ENCODE measurements at regions not wholly inside any gene's neighbourhood (a gene's known extent, or its start where the extent isn't known, plus 50 kb on each side); places are given as distances from the start of the nearest gene placed in this dataset.

GRCh38 chr14:34227834-34228649 lies 234.0 kb downstream of the SPTSSA start:
- H4K20me1 ChIP-seq (ENCODE audit: insufficient read depth, low read length): no peaks in the 10 kb centered on the region
- H3K36me3 ChIP-seq (replicated peaks in 1 of 2; ENCODE audit: control insufficient read depth in 1 of 2, insufficient read depth in 2 of 2, low read length in 2 of 2): no peaks in the 10 kb centered on the region
- ChIA-PET CTCF (ENCODE audit: low intra/inter-chr PET ratio, low total read pairs) (interaction anchor here (0.7 to 3.9 kb wide), 9 partner anchors 129 to 1652 kb away, joined by 3 to 63 read pairs (median 5); no protein-coding TSS in a partner anchor), POLR2A (no interaction called here)
- H3K9ac ChIP-seq (ENCODE audit: insufficient read depth, low read depth, low read length): no peak overlapping the region
- H3K27ac ChIP-seq (ENCODE audit: extremely low read length, insufficient read depth, low read length): no peak overlapping the region
- WGBS (ENCODE audit: low lambda C conversion rate): 31% methylated on average over 22 of the region's 22 CpGs
- intact Hi-C loops (cut with micrococcal nuclease; ENCODE audit: unreplicated experiment) (loop anchor here (1.0 to 5.0 kb wide), 9 partner anchors 89 to 1652 kb away; no protein-coding TSS in a partner anchor), in situ Hi-C loops (cut with HindIII; ENCODE audit: extremely low pct_ligation_motif_present, low pct_unique_long_range_greater_than_20kb) (loop anchor here (5.0 kb wide), 2 partner anchors 91 to 391 kb away; no protein-coding TSS in a partner anchor)
- peak overlapping the region; percentile 7; the same call in 1 of the 2 replicates for H3K4me2 ChIP-seq (ENCODE audit: low read depth, low read length)
- no peak overlapping the region for H3K4me3 ChIP-seq (replicated peaks in 1 of 3; ENCODE audit: insufficient read depth in 1 of 3, low read depth in 2 of 3, low read length in 3 of 3)
- FAIRE-seq (peak; percentile 99), DNase-seq (ENCODE audit: low spot score) (peak; percentile 72), ATAC-seq (peak; percentile 99)
- peaks cover 0 to 5% of the 10 kb centered on the region in 2 experiments; a peak in 1 of 5 replicates for H3K27me3 ChIP-seq (ENCODE audit: control insufficient read depth in 1 of 2, insufficient read depth in 2 of 2, low read length in 2 of 2)
- no TSS peak for BruUV-seq (replicated peaks)
- peak overlapping the region; percentile 48 for H2AFZ ChIP-seq (ENCODE audit: low read length)
- H3K79me2 ChIP-seq (ENCODE audit: insufficient read depth, low read length): no peaks in the 10 kb centered on the region
- peaks cover 8% of the 10 kb centered on the region; the same call in 1 of the 2 replicates for H3K4me1 ChIP-seq (ENCODE audit: insufficient read depth, low read length)
- no peaks in the 10 kb centered on the region for H3K9me3 ChIP-seq (ENCODE audit: low read length)
- TF ChIP-seq AGO1 (IDR thresholded peaks at IDR 0.05; ENCODE audit: low read depth, low read length, poor library complexity, severe bottlenecking): no peak
- peak; percentile 98 for TF ChIP-seq CTCF (CRISPR knock-in tag; IDR thresholded peaks at IDR 0.05)
- TF ChIP-seq CBX1 (IDR thresholded peaks at IDR 0.05; ENCODE audit: low read depth): no peak
- peak; percentile 30; the same call in 1 of the 2 replicates for TF ChIP-seq ZNF350 (CRISPR knock-in tag; IDR thresholded peaks at IDR 0.05; ENCODE audit: borderline replicate concordance, low read depth)
- no peak for TF ChIP-seq ZNF496 (CRISPR knock-in tag; IDR thresholded peaks at IDR 0.05; ENCODE audit: insufficient replicate concordance)
- no peak for TF ChIP-seq TBX3 (IDR thresholded peaks at IDR 0.05; ENCODE audit: borderline replicate concordance)
- TF ChIP-seq TSC22D2 (CRISPR knock-in tag; IDR thresholded peaks at IDR 0.05; ENCODE audit: borderline replicate concordance): 0 out of 2 replicates have a peak, but pooled peaks have one; percentile 73
- no peak for TF ChIP-seq SMARCE1 (IDR thresholded peaks at IDR 0.05; ENCODE audit: borderline replicate concordance)
- no peak for TF ChIP-seq ZNF160 (CRISPR knock-in tag; IDR thresholded peaks at IDR 0.05)
- no peak for TF ChIP-seq ZKSCAN8 (CRISPR knock-in tag; IDR thresholded peaks at IDR 0.05; ENCODE audit: borderline replicate concordance)
- no peak for TF ChIP-seq ZNF329 (CRISPR knock-in tag; IDR thresholded peaks at IDR 0.05; ENCODE audit: low read depth)
- 0 out of 2 replicates have a peak, but pooled peaks have one; percentile 17 for TF ChIP-seq TFDP1 (CRISPR knock-in tag; IDR thresholded peaks at IDR 0.05; ENCODE audit: borderline replicate concordance)
- 0 out of 2 replicates have a peak, but pooled peaks have one; percentile 22 for TF ChIP-seq ZNF232 (CRISPR knock-in tag; IDR thresholded peaks at IDR 0.05; ENCODE audit: borderline replicate concordance)
- no peak; the same call in none of the 2 replicates for TF ChIP-seq ZNF501 (CRISPR knock-in tag; IDR thresholded peaks at IDR 0.05)
- TF ChIP-seq RAD51 (IDR thresholded peaks at IDR 0.05; ENCODE audit: borderline replicate concordance): no peak
- peak in 1 of 2 experiments; percentile 70; a peak in 1 of 4 replicates for TF ChIP-seq HMGXB4 (CRISPR knock-in tag; IDR thresholded peaks at IDR 0.05; ENCODE audit: borderline replicate concordance in 1 of 2, low read depth in 1 of 2)

Data from HepG2 (cell line).